ENCODE measurements at regions not wholly inside any gene's neighbourhood (a gene's known extent, or its start where the extent isn't known, plus 50 kb on each side); places are given as distances from the start of the nearest gene placed in this dataset.

GRCh38 chr6:164258421-164258820 lies 843.9 kb downstream of the QKI start:
- no peak for FAIRE-seq
- no peak for TF ChIP-seq CTCF (IDR thresholded peaks at IDR 0.05; ENCODE audit: insufficient read depth, missing control alignments)
- no peak for DNase-seq (ENCODE audit: insufficient read length, low spot score)

DNA sequence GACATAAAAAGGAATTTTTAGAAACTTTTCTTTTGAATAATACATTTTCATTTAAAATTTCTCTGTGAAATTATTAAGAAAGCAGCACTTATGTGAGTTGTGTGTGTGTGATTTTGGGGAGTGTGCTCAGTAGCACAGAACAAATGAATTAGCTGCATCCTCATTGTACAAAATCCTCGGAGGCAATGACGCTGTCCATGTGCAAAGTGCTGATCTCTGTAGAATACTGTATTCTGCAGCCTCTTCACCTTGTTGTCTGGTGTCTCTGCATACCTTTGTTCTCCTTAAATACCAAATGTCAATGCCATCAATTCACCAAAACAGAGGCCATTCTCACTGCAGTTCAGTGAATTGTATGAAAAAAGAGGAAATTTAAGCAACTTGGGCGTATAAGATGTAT lies 838.4 kb downstream of the QKI start:
- no peak for FAIRE-seq
- TF ChIP-seq CTCF (IDR thresholded peaks at IDR 0.05; ENCODE audit: insufficient read depth, missing control alignments): no peak
- no peak for DNase-seq (ENCODE audit: insufficient read length, low spot score)

GRCh38 chr6:164252291-164252690 lies 837.8 kb downstream of the QKI start:
- TF ChIP-seq CTCF (IDR thresholded peaks at IDR 0.05; ENCODE audit: insufficient read depth, missing control alignments): no peak
- FAIRE-seq (no peak), DNase-seq (ENCODE audit: insufficient read length, low spot score) (no peak)

DNA sequence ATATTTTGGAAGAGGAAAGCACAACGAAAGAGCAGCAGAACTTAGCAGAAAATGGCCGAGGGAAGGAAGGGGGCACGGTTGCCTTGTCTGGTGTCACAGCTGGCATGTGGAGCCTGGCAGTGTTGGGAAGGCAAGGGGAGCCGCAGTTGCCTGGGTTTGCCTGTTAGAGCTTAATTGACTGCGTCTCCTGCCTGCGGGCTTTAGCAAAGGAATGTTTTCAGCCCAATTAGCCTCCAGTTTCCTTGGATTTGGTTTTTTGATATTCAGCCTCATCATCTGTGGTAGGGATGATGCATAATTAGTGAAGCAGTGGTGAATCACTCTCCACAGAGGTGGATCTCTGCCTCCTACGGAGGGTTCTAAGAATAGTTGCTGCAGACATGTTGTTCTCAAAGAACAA lies 832.6 kb downstream of the QKI start:
- DNase-seq (ENCODE audit: insufficient read length, low spot score) (no peak), FAIRE-seq (no peak)
- no peak for TF ChIP-seq CTCF (IDR thresholded peaks at IDR 0.05; ENCODE audit: insufficient read depth, missing control alignments)

DNA sequence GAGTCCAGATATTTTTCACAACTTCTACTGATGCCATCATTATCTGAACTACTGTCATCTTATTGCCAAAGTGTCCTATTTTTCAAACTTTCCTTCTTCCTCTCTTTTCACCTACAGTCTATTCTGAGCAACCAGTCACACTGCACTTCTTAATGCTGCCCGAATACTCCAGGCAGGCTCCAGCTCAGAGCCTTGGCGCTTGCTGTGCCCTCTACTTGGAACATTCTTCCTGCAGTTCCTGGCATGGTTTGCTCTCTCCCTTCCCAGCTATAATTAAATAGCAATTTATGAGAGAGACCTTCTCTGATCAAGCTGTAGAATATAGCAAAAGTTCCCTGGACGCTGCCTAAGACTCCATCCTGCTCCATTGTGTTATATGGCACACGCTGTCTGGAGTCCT lies 831.6 kb downstream of the QKI start:
- no peak for TF ChIP-seq CTCF (IDR thresholded peaks at IDR 0.05; ENCODE audit: insufficient read depth, missing control alignments)
- DNase-seq (ENCODE audit: insufficient read length, low spot score) (no peak), FAIRE-seq (no peak)

DNA sequence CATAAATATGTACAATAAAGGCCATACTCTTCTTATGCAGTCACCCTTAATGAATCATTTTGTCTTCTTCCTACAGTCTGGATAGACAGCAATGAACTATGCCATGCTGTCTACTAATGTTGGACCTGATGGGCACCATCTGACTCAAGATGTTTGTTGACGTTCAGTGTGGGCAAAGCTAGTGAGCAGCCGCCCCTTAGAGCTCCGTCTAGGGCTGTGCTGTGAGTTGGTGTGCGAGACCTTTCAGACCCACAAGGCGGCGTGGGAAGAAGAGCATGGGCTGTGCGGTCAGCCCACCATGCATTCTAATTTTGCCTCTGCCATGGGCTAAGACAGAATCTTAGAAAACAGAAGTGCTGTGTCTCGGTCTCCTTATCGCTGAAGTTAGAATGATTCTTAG lies 829.4 kb downstream of the QKI start:
- TF ChIP-seq CTCF (IDR thresholded peaks at IDR 0.05; ENCODE audit: insufficient read depth, missing control alignments): no peak
- FAIRE-seq: no peak

GRCh38 chr6:164243012-164243610 lies 828.6 kb downstream of the QKI start:
- TF ChIP-seq CTCF (IDR thresholded peaks at IDR 0.05; ENCODE audit: insufficient read depth, missing control alignments): no peak
- DNase-seq (ENCODE audit: insufficient read length, low spot score): no peak
- FAIRE-seq: no peak

More for the DNA sequence above, 829.4 kb downstream of the QKI start:
- DNase-seq (ENCODE audit: insufficient read length, low spot score): no peak
